LNCaP clone FGC (cell line): ENCODE measurements at regions not wholly inside any gene's neighbourhood (a gene's known extent, or its start where the extent isn't known, plus 50 kb on each side); places are given as distances from the start of the nearest gene placed in this dataset.

ENCODE experiments used
- DNase-seq: peaks from one replicate; pipeline ENCODE4 v3.0.0-alpha.2; 2011; ENCODE audit warnings: low read depth
- H3K4me3 ChIP-seq: 2 replicates; pipeline ENCODE4 v1.5.1; 2011; ENCODE audit warnings: mild to moderate bottlenecking, low read depth, low read length, control low read depth
- TF ChIP-seq, protein P1 (sequence below): IDR thresholded peaks from 2 replicates; pipeline ENCODE4 v1.5.1; 2012; ENCODE audit warnings: mild to moderate bottlenecking; ENCODE audit not compliant: control insufficient read depth, insufficient read depth; ENCODE audit errors: extremely low read depth

DNA sequence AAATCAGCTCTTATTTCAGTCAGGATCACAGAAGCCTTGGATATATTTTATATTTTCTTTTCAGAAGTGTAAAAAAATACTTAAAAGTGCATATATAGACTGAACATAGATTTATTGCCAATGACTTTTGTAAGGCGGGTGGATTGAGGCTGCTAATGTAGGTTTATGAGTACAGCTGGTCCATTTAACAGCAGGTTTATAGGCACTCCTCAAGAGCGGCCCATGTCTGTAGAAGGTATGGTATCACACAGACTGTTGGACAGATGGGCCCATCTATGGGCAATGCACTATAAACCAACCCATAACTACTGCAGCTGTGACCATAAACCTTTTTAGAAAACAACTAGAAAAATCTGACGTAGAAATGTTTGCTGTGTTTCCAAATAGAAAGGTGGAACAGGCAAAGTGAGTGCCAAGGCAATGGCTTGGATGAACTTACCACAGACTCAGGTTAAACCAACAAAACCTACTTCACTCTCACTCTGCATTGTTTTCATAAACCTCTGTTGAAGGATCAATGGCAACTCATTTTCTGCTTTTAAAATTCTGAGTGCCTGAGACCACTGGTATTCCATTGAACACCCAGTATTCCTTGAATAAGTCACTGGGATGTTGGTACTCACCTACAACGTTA lies 170.6 kb upstream of the EYA4 start:
- peak; percentile 78 for DNase-seq
- TF ChIP-seq, protein P1, sequence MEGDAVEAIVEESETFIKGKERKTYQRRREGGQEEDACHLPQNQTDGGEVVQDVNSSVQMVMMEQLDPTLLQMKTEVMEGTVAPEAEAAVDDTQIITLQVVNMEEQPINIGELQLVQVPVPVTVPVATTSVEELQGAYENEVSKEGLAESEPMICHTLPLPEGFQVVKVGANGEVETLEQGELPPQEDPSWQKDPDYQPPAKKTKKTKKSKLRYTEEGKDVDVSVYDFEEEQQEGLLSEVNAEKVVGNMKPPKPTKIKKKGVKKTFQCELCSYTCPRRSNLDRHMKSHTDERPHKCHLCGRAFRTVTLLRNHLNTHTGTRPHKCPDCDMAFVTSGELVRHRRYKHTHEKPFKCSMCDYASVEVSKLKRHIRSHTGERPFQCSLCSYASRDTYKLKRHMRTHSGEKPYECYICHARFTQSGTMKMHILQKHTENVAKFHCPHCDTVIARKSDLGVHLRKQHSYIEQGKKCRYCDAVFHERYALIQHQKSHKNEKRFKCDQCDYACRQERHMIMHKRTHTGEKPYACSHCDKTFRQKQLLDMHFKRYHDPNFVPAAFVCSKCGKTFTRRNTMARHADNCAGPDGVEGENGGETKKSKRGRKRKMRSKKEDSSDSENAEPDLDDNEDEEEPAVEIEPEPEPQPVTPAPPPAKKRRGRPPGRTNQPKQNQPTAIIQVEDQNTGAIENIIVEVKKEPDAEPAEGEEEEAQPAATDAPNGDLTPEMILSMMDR, result no peak
- no peak overlapping the region for H3K4me3 ChIP-seq

DNA sequence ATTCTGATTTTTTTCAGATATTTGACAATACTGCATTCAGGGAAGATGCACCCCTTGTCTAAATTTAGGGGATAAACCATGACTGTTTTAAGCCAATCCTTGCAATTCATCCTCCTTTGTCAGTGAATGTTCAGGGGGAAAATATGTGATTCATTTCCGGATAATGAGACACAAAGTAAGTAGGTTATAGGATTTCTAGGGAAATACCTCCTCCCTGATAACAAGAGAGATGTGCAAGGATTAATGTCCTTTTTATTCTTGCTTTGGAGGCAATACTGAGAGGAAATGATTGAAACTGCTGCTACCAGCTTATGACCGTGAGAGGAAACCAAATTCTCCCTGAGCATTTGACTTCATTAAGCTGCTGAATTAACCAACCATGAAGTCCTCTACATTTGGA lies 161.3 kb upstream of the EYA4 start:
- H3K4me3 ChIP-seq, result no peak overlapping the region
- TF ChIP-seq, protein P1, result no peak
- no peak for DNase-seq

DNA sequence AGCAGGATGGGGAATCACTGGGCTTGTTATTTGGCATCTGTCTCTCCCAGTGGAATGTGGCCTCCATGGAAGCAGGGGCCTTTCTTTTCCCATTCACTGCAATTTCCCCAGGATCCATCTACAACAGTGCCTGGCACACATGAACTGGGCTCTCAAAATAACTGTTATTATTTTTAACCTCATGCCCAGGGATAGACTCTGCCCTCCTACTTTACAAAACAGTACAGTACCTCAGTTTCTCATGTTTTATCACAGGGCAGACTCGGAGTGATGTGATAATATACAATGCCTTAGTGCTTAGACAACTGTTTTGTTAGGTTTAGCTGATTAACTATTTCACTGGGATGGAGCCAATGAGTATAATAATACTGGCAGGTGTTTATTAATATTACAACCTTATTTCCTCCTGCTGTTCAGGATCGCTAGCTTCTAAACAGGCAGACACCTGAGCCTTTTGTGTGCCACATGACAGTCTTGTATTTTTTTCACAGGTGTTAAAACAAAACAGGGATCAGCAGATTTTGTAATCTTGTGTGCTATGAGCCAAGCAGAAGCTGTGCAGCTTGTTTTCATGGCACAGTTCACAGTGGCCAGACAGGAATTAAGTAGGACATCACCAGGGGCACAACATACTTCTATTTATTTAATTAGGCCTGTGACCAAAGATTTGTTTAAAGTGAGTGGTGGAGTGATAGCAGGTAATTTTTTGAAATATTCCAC lies 157.7 kb upstream of the EYA4 start:
- TF ChIP-seq, protein P1, result no peak
- peak; percentile 88 for DNase-seq
- no peak overlapping the region for H3K4me3 ChIP-seq

DNA sequence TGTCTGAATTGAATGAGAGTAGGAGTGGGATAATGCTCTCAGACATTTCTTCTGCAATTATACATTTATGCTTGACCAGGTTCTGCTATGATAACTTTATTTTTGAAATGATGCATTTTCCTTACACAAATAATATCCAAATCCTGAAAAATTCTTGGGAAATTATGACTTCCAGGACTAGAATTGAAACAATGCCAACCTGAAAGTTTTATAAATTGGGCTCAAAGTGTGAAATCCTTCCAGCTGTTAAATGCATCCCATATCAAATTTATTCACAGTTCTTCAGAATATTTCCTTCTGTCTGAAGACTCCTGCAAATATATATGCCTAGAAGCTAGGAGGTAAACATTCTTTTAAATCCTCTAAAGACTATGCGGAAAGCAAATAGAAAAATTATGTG lies 155.7 kb upstream of the EYA4 start:
- H3K4me3 ChIP-seq, result no peak overlapping the region
- TF ChIP-seq, protein P1, result no peak
- no peak for DNase-seq

DNA sequence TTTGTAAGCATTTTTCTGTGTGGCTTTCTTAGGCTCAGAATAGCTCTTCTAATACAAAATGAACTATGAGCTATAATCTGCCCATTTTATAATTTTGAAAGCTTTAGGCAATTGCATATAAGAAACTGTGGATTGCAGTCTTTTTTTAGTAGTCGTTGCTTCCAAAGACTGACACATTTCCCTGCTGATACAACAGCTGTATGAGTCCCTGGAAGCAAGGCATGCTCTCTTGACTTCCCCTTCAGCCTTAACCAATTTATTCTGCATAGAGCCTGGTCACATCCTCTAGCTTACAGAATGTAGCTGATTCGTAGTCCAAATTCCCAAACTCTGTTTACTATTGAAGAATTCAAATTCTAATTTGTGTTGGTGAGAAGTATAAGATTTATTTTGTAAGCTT lies 155.3 kb upstream of the EYA4 start:
- TF ChIP-seq, protein P1, result no peak
- no peak overlapping the region for H3K4me3 ChIP-seq
- DNase-seq, result no peak

DNA sequence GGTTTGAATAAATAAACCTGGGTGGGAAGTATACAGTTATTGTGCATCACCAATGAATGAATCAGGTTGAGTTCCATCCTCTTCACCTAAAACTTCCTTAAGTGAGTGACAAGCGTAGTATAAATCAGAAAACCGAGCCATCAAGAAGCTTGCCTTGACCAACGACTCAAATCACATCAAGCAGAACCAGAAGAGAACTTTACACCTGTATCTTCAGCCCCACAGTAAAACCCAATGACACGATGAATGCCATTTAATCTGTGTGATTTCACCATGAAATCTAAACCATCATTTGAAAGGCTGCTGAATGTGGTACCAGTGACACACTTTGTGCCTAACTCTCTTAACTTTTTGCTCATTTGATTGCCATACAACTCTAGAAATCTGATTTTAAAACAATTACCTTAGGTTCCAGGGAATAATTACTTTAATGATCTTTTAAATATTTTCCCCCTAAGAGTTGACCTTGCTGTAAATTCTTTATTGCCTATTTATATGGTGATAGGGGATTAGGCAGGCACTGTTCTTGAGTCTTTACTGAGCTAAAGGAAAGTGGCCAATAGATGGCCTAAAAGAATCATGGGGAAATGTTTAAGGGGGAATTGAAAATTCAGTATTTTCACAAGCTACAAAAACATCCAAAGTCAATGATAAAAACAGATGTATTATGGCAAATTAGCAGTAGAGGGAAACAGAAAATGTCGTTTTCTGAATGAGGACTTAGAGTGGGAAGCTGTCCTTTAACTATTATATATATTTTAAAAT lies 152.0 kb upstream of the EYA4 start:
- TF ChIP-seq, protein P1, result no peak
- no peak overlapping the region for H3K4me3 ChIP-seq
- DNase-seq, result no peak
